HCT116 (cell line): ENCODE measurements at regions not wholly inside any gene's neighbourhood (a gene's known extent, or its start where the extent isn't known, plus 50 kb on each side); places are given as distances from the start of the nearest gene placed in this dataset.

ENCODE experiments used
- ATAC-seq: fragments of 200-7000 bp; cut with Tn5 transposase; 2 replicates; pipeline ENCODE4 v1.9.1; 2020; ENCODE audit warnings: mild to moderate bottlenecking, moderate library complexity
- BruUV-seq: library from RNA; stranded (reverse); fragments of 400-500 nt; replicated peaks from 2 replicates; lab custom pipeline; 2021; lab: Mats Ljungman, UMichigan
- CTCF ChIA-PET: fragments of 300-600 bp; sonication (Branson Sonifier 250); formaldehyde crosslinking; loops from one replicate; lab custom pipeline; 2021; ENCODE audit warnings: antibody characterized with exemption; lab: Charles Lee
- POLR2A ChIA-PET: fragments of 300-600, 350-600 bp; sonication (Branson Sonifier 250); formaldehyde crosslinking; loops from one replicate; lab custom pipeline; 2021; ENCODE audit warnings: antibody characterized with exemption; lab: Charles Lee
- RAD21 ChIA-PET, 2 experiments: fragments of 300-600 bp; sonication (Branson Sonifier 250); formaldehyde crosslinking; loops; one replicate each; lab custom pipeline; 2023; ENCODE audit warnings: low total read pairs in 2 of 2; ENCODE audit not compliant: uncharacterized antibody in 2 of 2, unreplicated experiment in 2 of 2, low non-redundant PET in 1 of 2; lab: Charles Lee
- DNase-seq: peaks from one replicate; pipeline ENCODE4 v3.0.0-alpha.2; 2010; ENCODE audit warnings: low read depth, low spot score
- H2AFZ ChIP-seq: fragments of 200-600 bp; shearing (Covaris generic), sonication (generic); 2 replicates; pipeline ENCODE4 v1.6.1; 2017; ENCODE audit warnings: low read depth, mixed run types, mixed read lengths, antibody characterized with exemption, low read length; ENCODE audit not compliant: poor library complexity, severe bottlenecking
- H3K27ac ChIP-seq: 2 replicates; pipeline ENCODE4 v1.5.1; 2012; ENCODE audit warnings: low read depth, low read length
- H3K27me3 ChIP-seq: fragments of 200-600 bp; sonication (generic); 2 replicates; pipeline ENCODE4 v1.6.1; 2016; ENCODE audit warnings: mixed run types, low read length, mixed read lengths; ENCODE audit not compliant: insufficient read depth
- H3K36me3 ChIP-seq, 2 experiments: fragments of 200-500 bp in 1 of 2; fragments of 200-600 bp in 1 of 2; sonication (Bioruptor generic) in 1 of 2; sonication (generic) in 1 of 2; 2 replicates each; pipeline versions ENCODE4 v1.5.1 to v1.6.1; 2014 to 2016; ENCODE audit warnings: low read length in 2 of 2, inconsistent platforms in 1 of 2, mixed read lengths in 1 of 2, mixed run types in 1 of 2; ENCODE audit not compliant: insufficient read depth in 2 of 2, control insufficient read depth in 1 of 2
- H3K4me1 ChIP-seq, 2 experiments: fragments of 200-600 bp in 1 of 2; sonication (generic) in 1 of 2; 2 replicates each; pipeline versions ENCODE4 v1.5.1 to v1.6.1; 2012 to 2017; ENCODE audit warnings: low read length in 2 of 2, inconsistent platforms in 1 of 2, mild to moderate bottlenecking in 1 of 2, mixed read lengths in 1 of 2, mixed run types in 1 of 2, moderate library complexity in 1 of 2; ENCODE audit not compliant: insufficient read depth in 2 of 2, control insufficient read depth in 1 of 2
- H3K4me2 ChIP-seq: fragments of 200-600 bp; sonication (generic); 2 replicates; pipeline ENCODE4 v1.6.1; 2017; ENCODE audit warnings: mixed run types, low read length, mixed read lengths
- H3K4me3 ChIP-seq, 2 experiments: fragments of 200-600 bp in 1 of 2; sonication (generic) in 1 of 2; replicated peaks in 1 of 2; 2 replicates each; pipeline ENCODE4 v1.5.1; 2011 to 2016; ENCODE audit warnings: low read length in 2 of 2, control low read depth in 1 of 2, low read depth in 1 of 2, mild to moderate bottlenecking in 1 of 2, mixed read lengths in 1 of 2, mixed run types in 1 of 2
- H3K79me2 ChIP-seq: fragments of 200-600 bp; sonication (generic); 2 replicates; pipeline ENCODE4 v1.6.1; 2017; ENCODE audit warnings: mild to moderate bottlenecking, mixed run types, low read length, moderate library complexity, mixed read lengths; ENCODE audit not compliant: insufficient read depth
- H3K9ac ChIP-seq: fragments of 200-600 bp; sonication (generic); 2 replicates; pipeline ENCODE4 v1.6.1; 2016; ENCODE audit warnings: low read length, mixed read lengths
- H3K9me2 ChIP-seq: fragments of 200-600 bp; sonication (generic), shearing (Covaris generic); 2 replicates; pipeline ENCODE4 v1.6.1; 2017; ENCODE audit warnings: mixed run types, mild to moderate bottlenecking, moderate library complexity; ENCODE audit not compliant: insufficient read depth
- H3K9me3 ChIP-seq, 2 experiments: fragments of 200-500 bp in 1 of 2; fragments of 200-600 bp in 1 of 2; sonication (Bioruptor generic) in 1 of 2; sonication (generic) in 1 of 2; 2 replicates each; pipeline ENCODE4 v1.6.1; 2014 to 2017; ENCODE audit warnings: low read length in 2 of 2, mixed read lengths in 2 of 2, inconsistent platforms in 1 of 2, low read depth in 1 of 2, mild to moderate bottlenecking in 1 of 2, mixed run types in 1 of 2, moderate library complexity in 1 of 2; ENCODE audit not compliant: control insufficient read depth in 1 of 2, insufficient read depth in 1 of 2
- H4K20me1 ChIP-seq: fragments of 200-600 bp; sonication (generic), shearing (Covaris generic); 2 replicates; pipeline ENCODE4 v1.6.1; 2017; ENCODE audit warnings: mixed run types, mild to moderate bottlenecking, moderate library complexity; ENCODE audit not compliant: insufficient read depth
- ELF1 ChIP-seq: IDR thresholded peaks from 2 replicates; pipeline ENCODE4 v1.6.1; 2012; ENCODE audit warnings: low read depth, borderline replicate concordance
- EZH2phosphoT487 ChIP-seq: fragments of 200-600 bp; IDR thresholded peaks from 2 replicates; pipeline ENCODE4 v1.6.1; 2018; ENCODE audit warnings: antibody characterized with exemption, borderline replicate concordance
- FOSL1 ChIP-seq: IDR thresholded peaks from 2 replicates; pipeline ENCODE4 v1.6.1; 2012; ENCODE audit warnings: low read depth
- POLR2AphosphoS5 ChIP-seq: IDR thresholded peaks from 2 replicates; pipeline ENCODE4 v1.6.1; 2011; ENCODE audit warnings: mild to moderate bottlenecking, low read depth, low read length, moderate library complexity
- RAD21 ChIP-seq: IDR thresholded peaks from 2 replicates; pipeline ENCODE4 v1.6.1; 2012; ENCODE audit warnings: low read depth, mild to moderate bottlenecking
- SIN3A ChIP-seq: IDR thresholded peaks from 2 replicates; pipeline ENCODE4 v1.6.1; 2012; ENCODE audit warnings: low read depth
- TCF7L2 ChIP-seq: IDR thresholded peaks from 2 replicates; pipeline ENCODE4 v1.7.0; 2011; ENCODE audit warnings: borderline replicate concordance, inconsistent platforms; ENCODE audit not compliant: insufficient read depth, insufficient read length; ENCODE audit errors: extremely low read depth
- YY1 ChIP-seq: IDR thresholded peaks from 2 replicates; pipeline ENCODE4 v1.6.1; 2011; ENCODE audit warnings: low read length, low read depth, moderate library complexity, mild to moderate bottlenecking; ENCODE audit not compliant: insufficient replicate concordance; ENCODE audit errors: extremely low read depth
- intact Hi-C: fragments of 100-400 bp; cut with micrococcal nuclease; formaldehyde crosslinking; loops from 2 replicates; pipeline ENCODE4 v1.10.0; 2022
- TF ChIP-seq, protein P1 (sequence below): IDR thresholded peaks from 2 replicates; pipeline ENCODE4 v1.6.1; 2011; ENCODE audit warnings: mild to moderate bottlenecking, low read length, moderate library complexity; ENCODE audit not compliant: insufficient replicate concordance; ENCODE audit errors: extremely low read depth
- TF ChIP-seq, protein P2 (sequence below), 3 experiments: fragments of 200-600 bp in 1 of 3; sonication (generic) in 1 of 3; IDR thresholded peaks in 2 of 3; conservative IDR thresholded peaks in 1 of 3; 2 replicates each; pipeline ENCODE4 v1.5.1; 2012 to 2017; ENCODE audit warnings: low read depth in 2 of 3, low read length in 2 of 3, antibody characterized with exemption in 1 of 3, borderline replicate concordance in 1 of 3, control low read depth in 1 of 3, mild to moderate bottlenecking in 1 of 3, mixed read lengths in 1 of 3, mixed run types in 1 of 3, moderate library complexity in 1 of 3; ENCODE audit not compliant: insufficient read depth in 1 of 3

DNA sequence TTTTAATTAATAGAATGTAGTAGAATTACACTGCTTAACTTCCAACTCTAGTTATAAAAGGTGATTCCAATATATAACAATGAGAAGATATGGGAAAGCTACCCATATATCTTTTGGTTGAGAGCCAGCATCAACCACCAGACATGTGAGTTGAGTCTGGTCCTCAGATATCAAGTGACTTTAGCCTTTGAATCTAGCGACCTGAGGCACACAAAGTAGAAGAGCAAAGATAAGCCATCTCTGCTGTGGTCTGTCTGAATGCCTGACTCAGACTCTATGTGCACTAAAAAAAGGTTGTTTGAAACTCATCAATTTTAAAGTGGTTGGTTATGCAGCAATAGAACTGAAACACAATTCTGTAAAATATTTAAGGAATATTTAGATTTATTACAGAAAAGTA, 492.5 kb upstream of the SOX9 start:
- no peak overlapping the region for H3K4me2 ChIP-seq
- no peaks in the 10 kb centered on the region; a peak in 1 of 4 replicates for H3K9me3 ChIP-seq
- no peaks in the 10 kb centered on the region for H3K79me2 ChIP-seq
- H3K27me3 ChIP-seq, result no peaks in the 10 kb centered on the region
- no peak for TF ChIP-seq ELF1
- TF ChIP-seq POLR2AphosphoS5, result no peak
- TF ChIP-seq RAD21, result no peak
- no peak for TF ChIP-seq TCF7L2
- TF ChIP-seq, protein P1, sequence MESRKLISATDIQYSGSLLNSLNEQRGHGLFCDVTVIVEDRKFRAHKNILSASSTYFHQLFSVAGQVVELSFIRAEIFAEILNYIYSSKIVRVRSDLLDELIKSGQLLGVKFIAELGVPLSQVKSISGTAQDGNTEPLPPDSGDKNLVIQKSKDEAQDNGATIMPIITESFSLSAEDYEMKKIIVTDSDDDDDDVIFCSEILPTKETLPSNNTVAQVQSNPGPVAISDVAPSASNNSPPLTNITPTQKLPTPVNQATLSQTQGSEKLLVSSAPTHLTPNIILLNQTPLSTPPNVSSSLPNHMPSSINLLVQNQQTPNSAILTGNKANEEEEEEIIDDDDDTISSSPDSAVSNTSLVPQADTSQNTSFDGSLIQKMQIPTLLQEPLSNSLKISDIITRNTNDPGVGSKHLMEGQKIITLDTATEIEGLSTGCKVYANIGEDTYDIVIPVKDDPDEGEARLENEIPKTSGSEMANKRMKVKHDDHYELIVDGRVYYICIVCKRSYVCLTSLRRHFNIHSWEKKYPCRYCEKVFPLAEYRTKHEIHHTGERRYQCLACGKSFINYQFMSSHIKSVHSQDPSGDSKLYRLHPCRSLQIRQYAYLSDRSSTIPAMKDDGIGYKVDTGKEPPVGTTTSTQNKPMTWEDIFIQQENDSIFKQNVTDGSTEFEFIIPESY, result no peak
- no peak for TF ChIP-seq EZH2phosphoT487
- TF ChIP-seq, protein P2, sequence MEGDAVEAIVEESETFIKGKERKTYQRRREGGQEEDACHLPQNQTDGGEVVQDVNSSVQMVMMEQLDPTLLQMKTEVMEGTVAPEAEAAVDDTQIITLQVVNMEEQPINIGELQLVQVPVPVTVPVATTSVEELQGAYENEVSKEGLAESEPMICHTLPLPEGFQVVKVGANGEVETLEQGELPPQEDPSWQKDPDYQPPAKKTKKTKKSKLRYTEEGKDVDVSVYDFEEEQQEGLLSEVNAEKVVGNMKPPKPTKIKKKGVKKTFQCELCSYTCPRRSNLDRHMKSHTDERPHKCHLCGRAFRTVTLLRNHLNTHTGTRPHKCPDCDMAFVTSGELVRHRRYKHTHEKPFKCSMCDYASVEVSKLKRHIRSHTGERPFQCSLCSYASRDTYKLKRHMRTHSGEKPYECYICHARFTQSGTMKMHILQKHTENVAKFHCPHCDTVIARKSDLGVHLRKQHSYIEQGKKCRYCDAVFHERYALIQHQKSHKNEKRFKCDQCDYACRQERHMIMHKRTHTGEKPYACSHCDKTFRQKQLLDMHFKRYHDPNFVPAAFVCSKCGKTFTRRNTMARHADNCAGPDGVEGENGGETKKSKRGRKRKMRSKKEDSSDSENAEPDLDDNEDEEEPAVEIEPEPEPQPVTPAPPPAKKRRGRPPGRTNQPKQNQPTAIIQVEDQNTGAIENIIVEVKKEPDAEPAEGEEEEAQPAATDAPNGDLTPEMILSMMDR (IDR thresholded peaks at IDR 0.05 in 2 of 3, conservative IDR thresholded peaks at IDR 0.05 in 1 of 3; ENCODE audit: borderline replicate concordance in 1 of 3, insufficient read depth in 1 of 3, low read depth in 2 of 3, low read length in 2 of 3), result no peak
- no peak for TF ChIP-seq SIN3A
- no peak for TF ChIP-seq YY1
- no peak for TF ChIP-seq FOSL1
- TF ChIP-seq, all 23 proteins: peak for 0
- POLR2A ChIA-PET, result no interaction called here
- H3K4me1 ChIP-seq, result peaks cover 26 to 51% of the 10 kb centered on the region in 2 experiments
- ATAC-seq (no peak), DNase-seq (no peak)
- H3K9me2 ChIP-seq, result no peaks in the 10 kb centered on the region; the same call in 1 of the 2 replicates
- no peaks in the 10 kb centered on the region for H4K20me1 ChIP-seq
- peak overlapping the region; percentile 4 for H2AFZ ChIP-seq
- BruUV-seq, result no TSS peak
- H3K9ac ChIP-seq, result no peak overlapping the region
- no peaks in the 10 kb centered on the region; a peak in 1 of 4 replicates for H3K36me3 ChIP-seq
- no peak overlapping the region for H3K27ac ChIP-seq
- intact Hi-C loops, result no loop called here
- no peak overlapping the region for H3K4me3 ChIP-seq
- CTCF ChIA-PET, result interaction anchor here (1.3 kb wide), 1 partner anchor 155 kb away, joined by 3 read pairs; no protein-coding TSS in a partner anchor
- RAD21 ChIA-PET, result no interaction called here
